Right lobe of liver (tissue), 6 donors: ENCODE measurements at regions not wholly inside any gene's neighbourhood (a gene's known extent, or its start where the extent isn't known, plus 50 kb on each side); places are given as distances from the start of the nearest gene placed in this dataset.

ENCODE experiments used
- ATAC-seq, 4 donors: fragments of 200-7000 bp; cut with Tn5 transposase; one replicate each; pipeline ENCODE4 v1.9.1; 2020; ENCODE audit warnings: mild to moderate bottlenecking in 4 of 4, moderate library complexity in 4 of 4
- DNase-seq, 3 donors: peaks; one replicate each; pipeline ENCODE4 v3.0.0-alpha.2; 2020
- H3K27ac ChIP-seq, 3 donors: fragments of 200-600 bp; one replicate each; pipeline ENCODE4 v1.8.0; 2022
- H3K27me3 ChIP-seq, 2 donors: fragments of 200-600 bp; one replicate each; pipeline ENCODE4 v1.8.0; 2022
- H3K36me3 ChIP-seq, 4 donors: fragments of 200-600 bp; sonication (generic) in 1 of 4; one replicate each; pipeline versions ENCODE4 v1.5.1 to v1.8.0; 2017 to 2022; ENCODE audit warnings: control low read depth in 1 of 4
- H3K4me1 ChIP-seq, 4 donors: fragments of 200-600 bp; sonication (generic) in 1 of 4; one replicate each; pipeline versions ENCODE4 v1.5.1 to v1.8.0; 2017 to 2022; ENCODE audit warnings: control low read depth in 1 of 4
- H3K4me3 ChIP-seq, 3 donors: fragments of 200-600 bp; one replicate each; pipeline ENCODE4 v1.8.0; 2022
- H3K9me3 ChIP-seq, 4 donors: fragments of 200-600 bp; sonication (generic) in 1 of 4; one replicate each; pipeline versions ENCODE4 v1.5.1 to v1.8.0; 2017 to 2022; ENCODE audit warnings: control low read depth in 1 of 4
- POLR2A ChIP-seq: fragments of 450-650 bp; IDR thresholded peaks from one replicate; pipeline ENCODE4 v1.6.1; 2017; ENCODE audit warnings: antibody characterized with exemption, mild to moderate bottlenecking
- WGBS: methylation state at CpG from one replicate; pipeline ENCODE4 v1.1.6; 2018; ENCODE audit warnings: low coverage, low lambda C conversion rate; ENCODE audit not compliant: insufficient coverage; ENCODE audit errors: missing lambda C conversion rate; 5-methylcytosine and 5-hydroxymethylcytosine counted together
- intact Hi-C, 2 donors: fragments of 100-400 bp; cut with DNase I; formaldehyde crosslinking; loops; one replicate each; pipeline versions ENCODE4 v1.11.2 to v1.14.1; 2022
- TF ChIP-seq, protein P1 (sequence below), 4 donors: fragments of 200-600 bp in 3 of 4; fragments of 450-650 bp in 1 of 4; IDR thresholded peaks; one replicate each; pipeline versions ENCODE4 v1.5.1 to v1.8.0; 2016 to 2022; ENCODE audit warnings: antibody characterized with exemption in 4 of 4, mild to moderate bottlenecking in 2 of 4
- donor health status: DM: no; HTN: yes; CAD: no.
- donor health status: DM: no; HTN: no; CAD: no.
- donor health status: DM: no; HTN: no; CAD: no.
- donor health status: DM: no; HTN: yes; CAD: no.
- donor health status: DM: no; HTN: yes; CAD: no.

DNA sequence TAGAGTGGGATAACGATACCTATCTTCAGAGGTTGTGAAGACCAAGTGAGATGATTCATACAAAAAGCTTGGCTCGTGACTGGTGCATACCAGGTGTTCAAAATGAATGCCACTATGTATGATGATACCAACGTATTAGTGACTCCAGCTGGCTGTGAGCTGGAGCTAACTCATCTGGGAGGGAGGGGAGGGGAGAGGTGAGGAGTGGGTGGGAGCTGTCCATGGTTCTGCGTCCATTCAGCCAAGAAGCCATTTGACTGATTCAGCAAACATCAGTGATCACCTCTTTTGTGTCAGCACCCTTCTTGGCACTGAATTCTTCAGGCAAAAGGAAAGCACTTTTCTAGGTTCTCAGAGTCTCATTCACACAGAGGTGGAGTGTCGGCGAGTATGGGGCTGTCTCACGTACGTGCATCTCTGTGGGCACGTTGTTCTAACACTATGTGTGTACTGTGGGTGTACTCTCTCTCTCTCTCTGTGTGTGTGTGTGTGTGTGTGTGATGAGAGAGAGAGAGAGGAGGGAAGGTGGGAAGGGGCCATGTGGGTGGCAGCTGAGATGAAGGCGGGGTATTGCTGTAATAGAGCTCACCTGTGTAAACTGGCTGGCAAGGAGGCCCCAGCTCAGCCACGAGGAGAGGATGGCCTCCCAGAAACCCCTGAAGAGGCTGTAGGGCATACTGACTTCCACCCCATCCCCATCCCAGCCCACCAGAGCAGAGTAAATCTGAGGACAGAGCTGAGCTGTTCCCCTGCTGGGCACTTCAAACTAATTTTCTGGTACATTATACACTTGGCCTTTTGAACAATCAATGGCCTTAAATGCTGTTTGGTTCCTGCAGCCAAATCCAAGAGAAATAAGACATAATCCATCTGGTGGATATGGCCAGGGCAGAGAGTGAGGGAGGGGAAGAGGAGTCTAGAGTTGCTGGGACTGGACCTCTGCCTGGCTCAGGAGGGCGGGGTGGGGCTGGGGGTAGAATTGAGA lies 96.1 kb upstream of the THY1 start:
- Histone ChIP-seq H3K27me3 (no peaks in the 10 kb centered on the region), H3K4me1 (no peaks in the 10 kb centered on the region), H3K36me3 (no peaks in the 10 kb centered on the region), H3K4me3 (no peak overlapping the region), H3K9me3 (no peaks in the 10 kb centered on the region), H3K27ac (no peak overlapping the region)
- WGBS: 53% methylated on average over 6 of the region's 12 CpGs
- intact Hi-C loops: no loop called here
- TF ChIP-seq, protein P1, sequence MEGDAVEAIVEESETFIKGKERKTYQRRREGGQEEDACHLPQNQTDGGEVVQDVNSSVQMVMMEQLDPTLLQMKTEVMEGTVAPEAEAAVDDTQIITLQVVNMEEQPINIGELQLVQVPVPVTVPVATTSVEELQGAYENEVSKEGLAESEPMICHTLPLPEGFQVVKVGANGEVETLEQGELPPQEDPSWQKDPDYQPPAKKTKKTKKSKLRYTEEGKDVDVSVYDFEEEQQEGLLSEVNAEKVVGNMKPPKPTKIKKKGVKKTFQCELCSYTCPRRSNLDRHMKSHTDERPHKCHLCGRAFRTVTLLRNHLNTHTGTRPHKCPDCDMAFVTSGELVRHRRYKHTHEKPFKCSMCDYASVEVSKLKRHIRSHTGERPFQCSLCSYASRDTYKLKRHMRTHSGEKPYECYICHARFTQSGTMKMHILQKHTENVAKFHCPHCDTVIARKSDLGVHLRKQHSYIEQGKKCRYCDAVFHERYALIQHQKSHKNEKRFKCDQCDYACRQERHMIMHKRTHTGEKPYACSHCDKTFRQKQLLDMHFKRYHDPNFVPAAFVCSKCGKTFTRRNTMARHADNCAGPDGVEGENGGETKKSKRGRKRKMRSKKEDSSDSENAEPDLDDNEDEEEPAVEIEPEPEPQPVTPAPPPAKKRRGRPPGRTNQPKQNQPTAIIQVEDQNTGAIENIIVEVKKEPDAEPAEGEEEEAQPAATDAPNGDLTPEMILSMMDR (IDR thresholded peaks at IDR 0.05): no peak
- TF ChIP-seq POLR2A: no peak
- DNase-seq: no peak
- no peak for ATAC-seq

DNA sequence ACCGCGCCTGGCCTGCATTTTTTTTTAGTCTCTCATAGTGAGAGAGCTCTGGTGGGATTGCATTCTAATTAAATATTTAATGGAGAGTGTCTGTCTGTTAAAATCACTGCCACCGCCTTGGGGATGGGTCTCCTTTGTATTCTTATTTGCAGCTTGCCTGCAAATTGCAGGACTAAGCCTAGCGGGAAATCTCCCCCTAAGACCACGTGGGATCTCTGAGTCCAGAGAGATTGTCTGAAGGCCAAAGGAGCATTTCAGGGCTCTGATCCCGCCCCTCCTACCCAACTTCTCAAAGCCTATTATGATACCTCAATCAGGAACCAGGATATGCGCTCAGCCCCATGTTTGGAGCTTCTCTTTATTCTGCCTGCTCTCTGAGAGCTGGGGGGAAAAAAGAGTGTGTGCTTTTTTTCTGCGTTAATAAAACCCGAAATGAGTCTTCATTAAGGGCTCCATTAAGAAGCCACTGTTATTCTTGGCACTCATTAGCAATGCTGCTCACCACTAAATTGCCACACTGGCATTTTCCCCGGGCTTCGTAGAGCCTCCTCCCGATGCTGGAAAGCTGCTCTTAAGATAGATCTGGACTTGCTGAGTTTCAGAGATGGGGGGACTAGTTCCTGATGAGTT lies 92.9 kb upstream of the THY1 start:
- intact Hi-C loops: no loop called here

DNA sequence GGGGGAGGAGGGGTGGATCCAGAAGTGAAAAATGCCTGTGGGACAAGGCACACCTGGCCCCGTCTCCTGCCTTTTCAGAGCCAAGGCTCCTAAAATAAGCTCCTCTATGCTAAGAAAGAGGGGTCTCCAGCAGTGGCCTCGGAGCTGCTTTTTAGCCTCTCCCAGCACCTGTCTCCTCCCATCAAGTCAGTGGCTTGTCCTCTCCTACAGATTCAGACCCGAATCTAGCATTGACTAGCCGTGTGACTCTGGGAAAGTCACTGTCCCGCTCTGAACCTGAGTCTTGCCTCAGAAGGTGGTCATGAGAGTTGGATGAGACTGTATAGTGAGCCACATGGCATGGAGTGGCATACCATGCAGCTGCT lies 90.8 kb upstream of the THY1 start:
- intact Hi-C loops: no loop called here
- ATAC-seq (no peak), DNase-seq (no peak)
- H3K27ac ChIP-seq: no peak overlapping the region
- no peak overlapping the region for H3K4me3 ChIP-seq
- no peaks in the 10 kb centered on the region for H3K4me1 ChIP-seq
- no peak for TF ChIP-seq POLR2A
- TF ChIP-seq, protein P1 (IDR thresholded peaks at IDR 0.05): no peak
- WGBS: 20% methylated on average over 1 of the region's 5 CpGs
- H3K9me3 ChIP-seq: no peaks in the 10 kb centered on the region
- H3K27me3 ChIP-seq: no peaks in the 10 kb centered on the region
- H3K36me3 ChIP-seq: no peaks in the 10 kb centered on the region

More for the DNA sequence above, 92.9 kb upstream of the THY1 start:
- Histone ChIP-seq H3K36me3 (no peaks in the 10 kb centered on the region), H3K27ac (no peak overlapping the region), H3K4me3 (no peak overlapping the region), H3K27me3 (no peaks in the 10 kb centered on the region), H3K9me3 (no peaks in the 10 kb centered on the region), H3K4me1 (no peaks in the 10 kb centered on the region)
- 72% methylated on average over 9 of the region's 12 CpGs for WGBS
- DNase-seq (no peak), ATAC-seq (no peak)
- TF ChIP-seq POLR2A: no peak
- TF ChIP-seq, protein P1 (IDR thresholded peaks at IDR 0.05): no peak

DNA sequence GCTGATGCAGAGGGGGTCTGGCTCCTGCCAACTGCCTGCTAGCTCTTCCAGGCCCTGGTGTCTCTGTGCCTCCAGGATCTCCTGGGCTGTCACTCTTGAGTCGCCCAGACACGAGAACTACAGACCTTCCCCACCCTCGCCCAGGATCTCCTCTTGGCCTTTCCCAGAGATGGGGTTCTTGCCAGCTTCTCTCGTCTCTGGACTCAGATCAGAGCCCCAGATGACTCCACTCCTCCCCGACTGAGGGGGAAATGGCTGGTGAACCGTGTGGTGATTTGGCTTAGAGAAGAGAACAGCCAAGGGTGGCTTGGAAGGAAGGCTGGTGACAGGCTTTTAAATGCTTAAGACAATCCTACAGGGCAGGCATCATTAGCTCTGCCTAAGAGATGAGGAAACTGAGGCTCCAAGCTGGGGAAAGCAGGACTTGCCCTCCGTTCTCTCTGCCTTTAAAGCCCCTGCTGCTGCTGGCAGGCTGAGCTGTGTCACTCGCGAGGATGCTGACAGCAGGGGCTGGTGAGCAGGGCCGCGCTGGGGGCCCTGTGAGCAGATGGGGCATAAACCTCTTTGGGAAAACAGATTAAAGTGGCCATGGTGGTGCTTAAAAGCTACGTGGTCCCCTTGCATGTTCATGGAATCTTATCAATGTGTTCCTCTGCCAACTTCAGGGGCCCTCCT lies 90.3 kb upstream of the THY1 start:
- no peak for DNase-seq
- no peaks in the 10 kb centered on the region for H3K36me3 ChIP-seq
- no peak for ATAC-seq
- no peaks in the 10 kb centered on the region for H3K27me3 ChIP-seq
- TF ChIP-seq POLR2A: no peak
- TF ChIP-seq, protein P1 (IDR thresholded peaks at IDR 0.05): no peak
- H3K4me1 ChIP-seq: no peaks in the 10 kb centered on the region
- no peak overlapping the region for H3K4me3 ChIP-seq
- H3K9me3 ChIP-seq: no peaks in the 10 kb centered on the region
- H3K27ac ChIP-seq: no peak overlapping the region
- 33% methylated on average over 7 of the region's 12 CpGs for WGBS
- intact Hi-C loops: no loop called here
